Spleen (tissue), 11 donors: ENCODE measurements at regions not wholly inside any gene's neighbourhood (a gene's known extent, or its start where the extent isn't known, plus 50 kb on each side); places are given as distances from the start of the nearest gene placed in this dataset.

Source experiments
- DNase-seq: peaks from one replicate; pipeline ENCODE4 v3.0.0-alpha.2; 2020
- H3K27ac ChIP-seq, 8 donors: fragments of 200-600 bp; sonication (generic) in 7 of 8; 1 replicate in 4 of 8; 2 replicates in 4 of 8; pipeline versions ENCODE4 v1.5.0 to v1.8.0; 2016 to 2021; ENCODE audit warnings: inconsistent platforms in 4 of 8, mild to moderate bottlenecking in 4 of 8, moderate library complexity in 1 of 8
- H3K27me3 ChIP-seq, 7 donors: fragments of 200-600 bp; sonication (generic) in 6 of 7; replicated peaks in 1 of 7; 1 replicate in 4 of 7; 2 replicates in 3 of 7; pipeline versions ENCODE4 v1.5.0 to v1.8.0; 2016 to 2021; ENCODE audit warnings: inconsistent platforms in 3 of 7, mild to moderate bottlenecking in 1 of 7
- H3K36me3 ChIP-seq, 6 donors: fragments of 200-600 bp; sonication (generic) in 5 of 6; 1 replicate in 4 of 6; 2 replicates in 2 of 6; pipeline versions ENCODE4 v1.5.0 to v1.8.0; 2016 to 2021; ENCODE audit warnings: inconsistent platforms in 2 of 6
- H3K4me1 ChIP-seq, 6 donors: fragments of 200-600 bp; sonication (generic) in 5 of 6; 1 replicate in 3 of 6; 2 replicates in 3 of 6; pipeline versions ENCODE4 v1.5.0 to v1.8.0; 2016 to 2021; ENCODE audit warnings: inconsistent platforms in 3 of 6
- H3K4me3 ChIP-seq, 8 donors: fragments of 200-600 bp; sonication (generic) in 7 of 8; 1 replicate in 4 of 8; 2 replicates in 4 of 8; pipeline versions ENCODE4 v1.5.0 to v1.8.0; 2016 to 2021; ENCODE audit warnings: inconsistent platforms in 4 of 8, mild to moderate bottlenecking in 4 of 8, moderate library complexity in 2 of 8
- H3K9me3 ChIP-seq, 8 donors: fragments of 200-600 bp; sonication (generic) in 7 of 8; 1 replicate in 4 of 8; 2 replicates in 4 of 8; pipeline versions ENCODE4 v1.5.0 to v1.8.0; 2016 to 2021; ENCODE audit warnings: inconsistent platforms in 4 of 8
- CTCF ChIP-seq, 11 experiments: fragments of 200-600 bp in 7 of 11; fragments of 450-650 bp in 4 of 11; sonication (generic) in 4 of 11; IDR thresholded peaks in 8 of 11; conservative IDR thresholded peaks in 3 of 11; 1 replicate in 7 of 11; 2 replicates in 4 of 11; pipeline versions ENCODE4 v1.4.0 to v1.8.0; 2016 to 2021; ENCODE audit warnings: antibody characterized with exemption in 11 of 11, inconsistent platforms in 4 of 11, mild to moderate bottlenecking in 1 of 11
- POLR2A ChIP-seq, 3 donors: fragments of 450-650 bp; IDR thresholded peaks; one replicate each; pipeline ENCODE4 v1.5.1; 2017; ENCODE audit warnings: antibody characterized with exemption in 3 of 3, mild to moderate bottlenecking in 1 of 3
- POLR2AphosphoS5 ChIP-seq, 3 donors: sonication (generic); formaldehyde crosslinking; IDR thresholded peaks; one replicate each; pipeline ENCODE4 v1.5.1; 2017; ENCODE audit warnings: antibody characterized with exemption in 3 of 3
- WGBS, 5 donors: extraction: QIAGEN DNeasy Blood & Tissue Kit in 3 of 5; methylation state at CpG; one replicate each; pipeline versions ENCODE4 v1.1.5 to v1.1.7; 2013 to 2018; 5-methylcytosine and 5-hydroxymethylcytosine counted together
- intact Hi-C: fragments of 100-400 bp; cut with DNase I; formaldehyde crosslinking; loops from one replicate; pipeline ENCODE4 v1.15.0; 2023; ENCODE audit warnings: low total_unique reads
- donor health status: healthy with polysubstance abuse.
- donor health status: DM: no; HTN: no; CAD: no; lungs with moderate emphysema.
- donor health status: DM: no; HTN: no; CAD: no.
- donor health status: Bipolar disorder and iron deficiency.
- donor health status: healthy.
- donor health status: DM: no; HTN: no; CAD: no.
- donor health status: DM: yes; HTN: yes; CAD: no.

GRCh38 chr4:24032371-24032989 lies 142.6 kb upstream of the PPARGC1A start:
- no peak for DNase-seq
- TF ChIP-seq POLR2A (IDR thresholded peaks at IDR 0.05) (no peak), POLR2AphosphoS5 (IDR thresholded peaks at IDR 0.05) (no peak), CTCF (IDR thresholded peaks at IDR 0.05 in 8 of 11, conservative IDR thresholded peaks at IDR 0.05 in 3 of 11) (no peak)
- no peaks in the 10 kb centered on the region for H3K9me3 ChIP-seq
- H3K27ac ChIP-seq = no peak overlapping the region
- H3K4me1 ChIP-seq = no peaks in the 10 kb centered on the region
- intact Hi-C loops = no loop called here
- WGBS, 5 donors = 48 to 73% (median 68%) methylated on average over 2 of the region's 2 CpGs
- H3K27me3 ChIP-seq = no peaks in the 10 kb centered on the region
- no peak overlapping the region for H3K4me3 ChIP-seq
- H3K36me3 ChIP-seq = no peaks in the 10 kb centered on the region

- Histone ChIP-seq H3K27me3 (no peaks in the 10 kb centered on the region), H3K27ac (no peak overlapping the region), H3K36me3 (no peaks in the 10 kb centered on the region), H3K4me3 (no peak overlapping the region), H3K4me1 (no peaks in the 10 kb centered on the region), H3K9me3 (no peaks in the 10 kb centered on the region)
- no peak for DNase-seq
- WGBS, 5 donors = 69 to 92% (median 84%) methylated on average over 4 of the region's 4 CpGs
- intact Hi-C loops = no loop called here
- no peak for TF ChIP-seq POLR2AphosphoS5 (IDR thresholded peaks at IDR 0.05)
- no peak for TF ChIP-seq POLR2A (IDR thresholded peaks at IDR 0.05)
- no peak for TF ChIP-seq CTCF (IDR thresholded peaks at IDR 0.05 in 8 of 11, conservative IDR thresholded peaks at IDR 0.05 in 3 of 11)
These were observed 136.7 kb upstream of the PPARGC1A start for GRCh38 chr4:24026596-24026995.

GRCh38 chr4:24024605-24025004 lies 134.8 kb upstream of the PPARGC1A start:
- no peak for DNase-seq
- Histone ChIP-seq H3K4me3 (no peak overlapping the region), H3K27ac (no peak overlapping the region), H3K27me3 (no peaks in the 10 kb centered on the region), H3K9me3 (no peaks in the 10 kb centered on the region), H3K36me3 (no peaks in the 10 kb centered on the region), H3K4me1 (no peaks in the 10 kb centered on the region)
- TF ChIP-seq POLR2AphosphoS5 (IDR thresholded peaks at IDR 0.05) (no peak), POLR2A (IDR thresholded peaks at IDR 0.05) (no peak), CTCF (IDR thresholded peaks at IDR 0.05 in 8 of 11, conservative IDR thresholded peaks at IDR 0.05 in 3 of 11) (no peak)
- 69 to 91% (median 78%) methylated on average over 4 of the region's 4 CpGs for WGBS, 5 donors
- intact Hi-C loops = no loop called here

GRCh38 chr4:24024157-24024556 lies 134.3 kb upstream of the PPARGC1A start:
- no peak for DNase-seq
- Histone ChIP-seq H3K9me3 (no peaks in the 10 kb centered on the region), H3K27ac (no peak overlapping the region), H3K4me3 (no peak overlapping the region), H3K4me1 (no peaks in the 10 kb centered on the region), H3K27me3 (no peaks in the 10 kb centered on the region), H3K36me3 (no peaks in the 10 kb centered on the region)
- intact Hi-C loops = no loop called here
- TF ChIP-seq POLR2AphosphoS5 (IDR thresholded peaks at IDR 0.05) (no peak), POLR2A (IDR thresholded peaks at IDR 0.05) (no peak), CTCF (IDR thresholded peaks at IDR 0.05 in 8 of 11, conservative IDR thresholded peaks at IDR 0.05 in 3 of 11) (no peak)
- WGBS, 5 donors = 71 to 86% (median 78%) methylated on average over 4 of the region's 4 CpGs
